Activated T-helper 9 cell treated with anti-CD3 and anti-CD28 coated beads, Interleukin-2, amount 50 U/mL, for 16 hours (primary cell): ENCODE measurements at regions not wholly inside any gene's neighbourhood (a gene's known extent, or its start where the extent isn't known, plus 50 kb on each side); places are given as distances from the start of the nearest gene placed in this dataset.
"Not testable (repeated sequence)": the region's sequence is repeated elsewhere in the genome, so short reads cannot be mapped to it uniquely, and the experiment has no call there.

Source experiments
- DNase-seq: peaks from one replicate; pipeline ENCODE4 v3.0.0-alpha.2; 2020; ENCODE audit warnings: low read depth

DNA sequence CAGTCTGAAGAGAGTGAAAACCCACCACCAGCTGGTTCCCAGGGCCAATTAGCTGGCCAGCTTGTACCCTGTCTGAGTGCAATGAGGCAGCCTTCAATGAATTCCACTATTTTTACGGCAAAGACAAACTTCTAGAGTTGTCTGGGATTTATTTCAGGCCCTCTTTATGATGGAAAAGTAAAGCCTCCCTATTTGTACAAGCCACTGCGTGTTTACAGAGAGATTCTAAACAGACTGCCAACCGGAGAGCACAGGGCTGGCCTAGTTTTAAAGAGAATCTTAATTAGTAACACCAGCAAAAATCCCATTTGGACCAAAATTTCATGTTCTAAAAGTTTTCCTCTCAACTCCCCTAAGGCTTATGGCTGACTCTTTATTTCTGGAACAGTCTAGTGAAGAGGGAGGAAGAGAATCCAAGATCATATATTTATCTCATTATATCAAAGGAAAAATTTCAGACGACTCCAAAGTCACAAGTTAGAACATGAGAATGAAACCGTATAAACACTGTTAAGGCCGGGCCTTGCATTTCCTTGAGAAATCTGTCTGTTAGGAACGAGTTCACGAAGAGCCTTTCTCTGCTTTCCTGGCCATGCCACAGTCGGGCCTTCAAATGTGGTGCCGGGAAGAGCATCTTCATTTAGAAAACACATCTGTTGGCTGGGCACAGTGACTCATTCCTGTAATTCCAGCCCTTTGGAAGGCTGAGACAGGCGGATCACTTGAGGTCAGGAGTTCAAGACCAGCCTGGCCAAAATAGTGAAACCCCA lies 724.6 kb upstream of the NRP1 start:
- DNase-seq, result no peak

GRCh38 chr10:34055410-34055985 lies 721.0 kb upstream of the NRP1 start:
- not testable (repeated sequence) for DNase-seq

DNA sequence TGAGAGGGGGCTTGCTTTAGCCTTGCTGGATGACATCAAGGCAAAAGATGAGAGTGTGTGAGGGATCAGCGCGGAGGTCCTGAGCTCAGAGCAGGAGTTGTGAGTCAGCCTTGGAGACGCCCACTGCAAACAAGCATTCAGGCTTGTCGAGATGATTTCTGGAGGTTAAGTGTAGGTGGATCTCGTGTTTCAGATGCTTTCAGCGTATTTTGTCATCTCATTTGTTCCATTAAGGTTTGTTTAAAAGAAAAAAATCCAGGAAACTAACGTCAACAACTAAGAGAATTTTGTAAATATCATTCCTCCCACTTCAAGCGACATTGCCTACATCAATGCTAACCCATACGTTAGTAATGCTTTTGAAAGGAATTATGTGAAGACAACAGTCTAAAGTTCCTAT lies 715.4 kb upstream of the NRP1 start:
- DNase-seq, result peak; percentile 10

DNA sequence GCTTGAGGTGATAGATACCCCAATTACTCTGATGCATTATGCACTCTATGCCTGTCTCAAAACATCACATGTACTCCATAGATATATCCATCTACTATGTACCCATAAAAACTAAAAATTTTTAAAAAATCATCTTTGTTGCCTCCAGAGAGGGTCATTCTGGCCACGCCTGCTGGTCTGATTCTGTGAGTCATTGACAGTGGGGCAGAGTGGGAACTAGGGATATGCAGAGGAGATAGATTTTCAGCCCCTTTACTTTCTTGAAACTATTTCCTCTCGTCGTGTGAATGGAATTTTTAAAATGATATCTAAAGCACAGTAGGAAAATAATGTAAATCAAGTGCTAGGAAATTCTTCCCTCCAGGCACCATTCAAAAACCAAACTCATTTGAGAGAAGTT lies 715.0 kb upstream of the NRP1 start:
- DNase-seq, result no peak

GRCh38 chr10:34047389-34047788 lies 712.9 kb upstream of the NRP1 start:
- no peak for DNase-seq

DNA sequence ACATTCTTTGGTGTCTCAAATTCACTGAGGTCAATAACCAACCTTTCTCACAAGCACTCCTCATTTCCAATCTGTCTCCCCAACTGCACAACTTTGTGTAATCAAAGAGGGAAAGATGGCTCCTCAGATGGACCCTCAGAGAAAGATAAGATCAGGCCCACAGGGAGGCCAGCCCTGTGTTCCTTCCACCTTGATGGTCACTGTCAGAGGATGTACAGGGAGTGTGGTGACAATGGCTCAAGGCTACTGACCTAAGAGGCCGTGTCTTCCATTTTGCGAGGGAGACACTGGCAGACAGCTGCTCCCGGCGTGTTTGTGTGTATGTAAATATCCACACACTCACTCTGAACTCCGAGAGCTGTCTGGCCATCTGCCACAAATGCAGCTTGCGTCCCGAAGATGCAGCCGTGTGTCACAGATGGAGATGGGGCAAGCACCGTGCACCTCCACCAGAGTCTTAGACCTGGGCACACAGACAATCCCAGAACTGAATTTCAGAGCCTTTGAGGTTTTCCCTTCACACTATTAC lies 712.1 kb upstream of the NRP1 start:
- DNase-seq, result no peak

DNA sequence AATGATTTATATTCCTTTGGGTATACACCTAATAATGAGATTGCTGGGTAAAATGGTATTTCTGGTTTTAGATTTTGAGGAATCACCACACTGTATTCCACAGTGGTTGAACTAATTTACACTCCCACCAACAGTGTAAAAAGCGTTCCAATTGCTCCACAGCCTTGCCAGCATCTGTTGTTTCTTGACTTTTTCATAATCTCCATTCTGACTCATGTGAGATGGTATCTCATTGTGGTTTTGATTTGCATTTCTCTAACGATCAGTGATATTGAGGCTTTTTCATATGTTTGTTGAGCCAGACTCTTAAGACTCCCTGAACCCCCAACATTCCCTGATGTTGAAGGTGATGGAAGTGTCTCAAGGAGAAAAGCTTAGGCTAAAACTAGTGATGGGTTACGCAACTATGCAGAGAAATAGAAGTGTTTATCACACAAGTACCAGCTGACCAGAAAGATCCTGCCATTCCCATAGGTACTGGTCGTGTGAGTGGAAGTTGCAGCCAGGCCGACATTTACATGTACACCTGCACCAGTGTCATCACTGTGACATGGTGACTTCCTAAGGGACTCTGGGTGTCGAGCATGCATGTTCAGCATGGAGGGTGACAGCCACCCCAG lies 711.2 kb upstream of the NRP1 start:
- no peak for DNase-seq

DNA sequence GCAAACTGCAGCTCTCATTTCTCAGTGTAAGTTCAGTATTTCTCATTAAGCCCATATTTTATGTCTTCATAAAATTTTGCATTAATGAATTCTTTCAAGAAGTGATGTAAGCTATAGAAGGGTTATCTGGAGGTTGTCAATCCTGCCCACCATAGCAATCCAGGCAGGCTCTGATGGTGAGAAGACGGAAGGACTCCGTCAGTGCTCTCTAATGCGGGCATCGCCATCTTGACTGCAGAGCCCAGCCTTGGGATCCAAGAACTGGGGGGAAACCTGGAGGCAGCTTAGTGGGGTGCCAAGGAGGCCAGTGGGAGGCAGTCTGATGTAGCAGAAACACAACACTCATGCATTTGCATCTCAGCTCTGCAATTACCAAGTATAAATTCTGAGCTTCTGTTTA lies 707.4 kb upstream of the NRP1 start:
- no peak for DNase-seq

DNA sequence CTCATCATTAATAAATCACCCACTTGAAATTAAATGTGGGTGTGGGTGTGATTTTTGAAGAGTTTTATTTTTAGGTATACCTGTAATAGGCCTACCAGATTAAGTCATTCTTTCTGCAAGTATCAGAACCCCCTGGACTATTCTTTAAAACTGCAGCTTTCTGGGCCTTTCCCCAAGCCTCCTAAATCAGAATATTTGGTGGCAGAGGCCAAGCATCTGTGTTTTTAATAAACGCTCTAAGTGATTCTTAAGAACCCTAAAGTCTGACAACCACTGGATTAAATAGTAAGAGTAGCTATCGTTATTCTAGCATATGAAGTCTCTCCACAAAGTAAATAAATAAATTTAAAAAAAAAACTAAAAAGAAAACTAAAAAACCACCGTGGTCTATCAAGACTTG lies 703.0 kb upstream of the NRP1 start:
- no peak for DNase-seq

- DNase-seq, result not testable (repeated sequence)
Observed at GRCh38 chr10:34035241-34035790, 700.8 kb upstream of the NRP1 start.

DNA sequence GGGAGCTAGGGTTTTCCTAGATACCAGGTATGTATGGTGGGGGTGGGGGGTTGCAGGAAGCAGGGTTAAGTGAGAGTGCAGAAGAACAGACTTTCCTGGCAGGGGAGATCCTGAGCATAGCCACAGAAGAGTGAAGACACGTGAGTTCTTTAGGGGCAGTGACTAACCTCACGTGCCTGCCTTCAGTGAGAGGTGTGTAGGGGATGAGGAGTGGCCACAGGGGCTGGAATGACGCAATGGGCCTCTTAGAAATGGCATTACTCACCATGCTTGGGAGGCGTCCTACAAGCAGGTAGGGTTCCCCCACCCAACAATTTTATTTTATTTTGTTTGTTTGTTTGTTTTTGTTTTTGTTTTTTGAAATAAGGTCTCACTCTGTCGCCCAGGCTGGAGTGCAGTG lies 698.6 kb upstream of the NRP1 start:
- no peak for DNase-seq

GRCh38 chr10:34032564-34032963 lies 698.1 kb upstream of the NRP1 start:
- DNase-seq, result no peak

GRCh38 chr10:34031400-34031799 lies 696.9 kb upstream of the NRP1 start:
- DNase-seq, result no peak

- DNase-seq, result no peak
Observed at GRCh38 chr10:34029455-34029854, 695.0 kb upstream of the NRP1 start.

- no peak for DNase-seq
Observed at GRCh38 chr10:34028936-34029335, 694.5 kb upstream of the NRP1 start.

- no peak for DNase-seq
Observed at GRCh38 chr10:34024693-34025425, 690.4 kb upstream of the NRP1 start.

DNA sequence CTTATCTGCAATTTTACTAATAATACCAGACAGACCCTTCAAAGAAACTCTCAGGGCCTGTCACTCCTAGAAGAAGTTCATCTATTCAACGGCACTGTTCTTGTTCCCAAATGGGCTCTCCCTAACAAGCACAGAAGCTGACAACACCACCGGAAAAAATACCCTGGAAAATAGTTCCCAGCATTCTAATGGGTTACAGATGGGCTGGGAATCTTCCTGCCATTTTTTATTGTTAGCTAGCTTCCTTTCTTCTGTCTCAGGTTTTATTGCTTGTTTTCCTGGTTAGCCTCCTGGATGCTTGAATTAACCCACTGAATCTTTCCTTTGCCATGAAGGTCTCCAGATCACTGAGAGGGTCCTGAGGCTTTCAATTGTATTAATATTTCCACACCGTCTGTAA lies 689.8 kb upstream of the NRP1 start:
- no peak for DNase-seq

DNA sequence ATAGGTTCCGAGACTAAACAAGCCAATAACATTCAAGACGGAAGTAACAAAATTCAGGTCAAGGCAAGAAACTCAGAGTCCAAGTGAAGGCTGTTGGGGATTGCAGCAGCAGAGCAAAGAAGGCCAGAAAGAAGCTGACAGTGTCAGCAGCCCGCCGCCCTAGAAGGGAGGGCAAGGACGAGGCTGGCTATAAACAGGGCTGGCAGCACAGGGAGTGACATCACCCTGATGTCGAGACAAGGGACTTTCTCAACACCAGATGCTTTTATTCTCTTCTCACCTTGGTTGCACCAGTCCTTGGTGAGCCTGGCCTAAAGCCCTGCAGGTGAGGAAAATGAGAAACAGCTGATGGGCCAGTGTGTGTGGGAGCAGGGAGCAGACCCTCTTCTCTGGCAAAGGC lies 687.7 kb upstream of the NRP1 start:
- no peak for DNase-seq

DNA sequence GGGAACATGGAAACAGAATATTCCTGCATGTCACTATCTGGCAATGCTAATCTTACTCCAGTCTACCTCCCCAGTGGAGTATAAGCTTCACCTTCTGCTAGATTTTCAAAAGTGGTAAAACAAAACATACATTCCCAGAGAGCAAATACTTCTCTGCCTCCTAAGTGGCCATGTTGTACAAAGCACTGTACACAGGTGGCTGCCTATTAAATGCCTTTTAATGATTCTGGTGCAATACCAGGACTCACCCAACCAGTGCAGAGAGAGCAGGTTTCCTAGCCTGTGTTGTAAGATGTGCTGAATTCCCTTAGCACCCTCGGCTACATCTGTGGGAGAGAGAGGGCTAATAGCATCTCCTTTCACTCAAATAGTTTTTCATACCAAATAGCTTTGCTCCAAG lies 684.3 kb upstream of the NRP1 start:
- DNase-seq, result no peak

GRCh38 chr10:34018129-34018528 lies 683.7 kb upstream of the NRP1 start:
- no peak for DNase-seq

GRCh38 chr10:34017281-34017680 lies 682.8 kb upstream of the NRP1 start:
- DNase-seq, result no peak

DNA sequence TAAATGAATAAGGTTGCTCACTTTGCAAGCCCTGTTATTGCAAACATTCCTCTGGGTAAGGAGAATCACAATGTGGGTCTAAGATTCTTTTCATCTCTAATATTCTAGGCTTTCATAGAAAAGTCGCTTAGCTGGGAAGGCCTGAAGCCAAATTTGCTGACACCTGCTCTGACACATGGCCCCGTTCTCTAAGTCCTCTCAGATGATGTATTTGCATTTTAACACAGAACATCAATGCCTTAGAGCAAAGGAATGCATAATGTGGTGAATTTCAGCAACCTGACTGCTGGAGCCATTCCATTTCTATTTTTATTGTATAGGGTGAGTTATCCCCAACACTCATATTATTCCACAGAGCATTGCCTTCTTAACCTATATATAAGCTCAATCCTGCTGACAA lies 682.1 kb upstream of the NRP1 start:
- DNase-seq, result no peak
